Hepatocyte (in vitro differentiated cells): ENCODE measurements at regions not wholly inside any gene's neighbourhood (a gene's known extent, or its start where the extent isn't known, plus 50 kb on each side); places are given as distances from the start of the nearest gene placed in this dataset.

Experiments used
- DNase-seq: peaks from one replicate; pipeline ENCODE4 v3.0.0-alpha.2; 2016; ENCODE audit warnings: low spot score
- H2AFZ ChIP-seq: fragments of 200-600 bp; sonication (generic); 2 replicates; pipeline ENCODE4 v1.6.0; 2016; ENCODE audit warnings: antibody characterized with exemption, mild to moderate bottlenecking
- H3K27ac ChIP-seq: fragments of 200-600 bp; sonication (generic); 2 replicates; pipeline ENCODE4 v1.5.1; 2016; ENCODE audit warnings: mild to moderate bottlenecking
- H3K27me3 ChIP-seq: fragments of 200-600 bp; sonication (generic); 2 replicates; pipeline ENCODE4 v1.6.1; 2016
- H3K36me3 ChIP-seq: fragments of 200-600 bp; sonication (generic); replicated peaks from 2 replicates; pipeline ENCODE4 v1.5.1; 2016; ENCODE audit warnings: low read depth; ENCODE audit not compliant: insufficient read depth
- H3K4me1 ChIP-seq: fragments of 200-600 bp; sonication (generic); 2 replicates; pipeline ENCODE4 v1.5.1; 2016; ENCODE audit warnings: mild to moderate bottlenecking, moderate library complexity; ENCODE audit not compliant: insufficient read depth
- H3K4me2 ChIP-seq: fragments of 200-600 bp; sonication (generic); 2 replicates; pipeline ENCODE4 v1.6.0; 2016
- H3K4me3 ChIP-seq: fragments of 200-600 bp; sonication (generic); 2 replicates; pipeline ENCODE4 v1.5.1; 2016; ENCODE audit warnings: mild to moderate bottlenecking
- H3K79me2 ChIP-seq: fragments of 200-600 bp; sonication (generic); 2 replicates; pipeline ENCODE4 v1.6.0; 2017; ENCODE audit warnings: mild to moderate bottlenecking
- H3K9me2 ChIP-seq: fragments of 200-600 bp; sonication (generic); replicated peaks from 2 replicates; pipeline ENCODE4 v1.6.0; 2017; ENCODE audit warnings: mild to moderate bottlenecking; ENCODE audit not compliant: insufficient read depth
- H3K9me3 ChIP-seq: fragments of 200-600 bp; sonication (generic); 2 replicates; pipeline ENCODE4 v1.5.1; 2016; ENCODE audit warnings: low read depth, mild to moderate bottlenecking
- H4K20me1 ChIP-seq: fragments of 200-600 bp; sonication (generic); 2 replicates; pipeline ENCODE4 v1.6.0; 2016; ENCODE audit warnings: mild to moderate bottlenecking; ENCODE audit not compliant: insufficient read depth, poor library complexity, severe bottlenecking
- EZH2 ChIP-seq: fragments of 200-600 bp; sonication (generic); IDR thresholded peaks from 2 replicates; pipeline ENCODE4 v1.6.1; 2016; ENCODE audit warnings: antibody characterized with exemption, mild to moderate bottlenecking, borderline replicate concordance
- EZH2phosphoT487 ChIP-seq: fragments of 200-600 bp; sonication (generic); IDR thresholded peaks from one replicate; pipeline ENCODE4 v1.6.1; 2018; ENCODE audit warnings: antibody characterized with exemption, mild to moderate bottlenecking, low read depth, moderate library complexity; ENCODE audit not compliant: unreplicated experiment, severe bottlenecking
- WGBS: methylation state at CpG from one replicate; pipeline ENCODE4 v1.1.6; 2016; ENCODE audit warnings: low lambda C conversion rate; ENCODE audit errors: missing lambda C conversion rate; 5-methylcytosine and 5-hydroxymethylcytosine counted together
- TF ChIP-seq, protein P1 (sequence below): fragments of 200-600 bp; sonication (generic); IDR thresholded peaks from 2 replicates; pipeline ENCODE4 v1.5.1; 2016; ENCODE audit warnings: antibody characterized with exemption, mild to moderate bottlenecking; ENCODE audit not compliant: poor library complexity

DNA sequence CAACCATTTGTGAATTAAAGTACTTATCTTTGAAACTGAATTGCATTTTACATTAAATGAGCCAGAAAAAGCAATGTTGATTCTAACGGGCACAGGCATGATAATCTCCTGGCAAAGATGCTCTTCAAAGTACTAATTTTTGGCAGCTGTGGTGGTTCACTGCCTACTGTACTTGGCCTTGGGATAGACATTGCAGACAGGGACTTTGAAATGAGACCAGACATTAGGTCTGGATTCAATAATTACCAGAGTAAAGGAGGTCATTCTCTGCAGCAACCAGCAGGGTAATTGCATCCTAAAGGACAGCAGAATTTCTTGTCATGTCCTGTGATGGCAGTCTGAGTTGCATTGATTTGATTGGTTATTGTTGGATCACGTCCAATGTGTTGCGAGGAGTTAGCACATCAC is 986.5 kb downstream of the TDRD15 start:
- Histone ChIP-seq H3K36me3 (no peaks in the 10 kb centered on the region), H3K27me3 (no peaks in the 10 kb centered on the region), H3K9me3 (no peaks in the 10 kb centered on the region), H4K20me1 (no peaks in the 10 kb centered on the region), H3K9me2 (no peaks in the 10 kb centered on the region), H3K4me1 (no peaks in the 10 kb centered on the region), H3K27ac (no peak overlapping the region), H2AFZ (no peak overlapping the region), H3K4me2 (no peak overlapping the region), H3K4me3 (no peak overlapping the region), H3K79me2 (no peaks in the 10 kb centered on the region)
- no peak for DNase-seq
- TF ChIP-seq, protein P1, sequence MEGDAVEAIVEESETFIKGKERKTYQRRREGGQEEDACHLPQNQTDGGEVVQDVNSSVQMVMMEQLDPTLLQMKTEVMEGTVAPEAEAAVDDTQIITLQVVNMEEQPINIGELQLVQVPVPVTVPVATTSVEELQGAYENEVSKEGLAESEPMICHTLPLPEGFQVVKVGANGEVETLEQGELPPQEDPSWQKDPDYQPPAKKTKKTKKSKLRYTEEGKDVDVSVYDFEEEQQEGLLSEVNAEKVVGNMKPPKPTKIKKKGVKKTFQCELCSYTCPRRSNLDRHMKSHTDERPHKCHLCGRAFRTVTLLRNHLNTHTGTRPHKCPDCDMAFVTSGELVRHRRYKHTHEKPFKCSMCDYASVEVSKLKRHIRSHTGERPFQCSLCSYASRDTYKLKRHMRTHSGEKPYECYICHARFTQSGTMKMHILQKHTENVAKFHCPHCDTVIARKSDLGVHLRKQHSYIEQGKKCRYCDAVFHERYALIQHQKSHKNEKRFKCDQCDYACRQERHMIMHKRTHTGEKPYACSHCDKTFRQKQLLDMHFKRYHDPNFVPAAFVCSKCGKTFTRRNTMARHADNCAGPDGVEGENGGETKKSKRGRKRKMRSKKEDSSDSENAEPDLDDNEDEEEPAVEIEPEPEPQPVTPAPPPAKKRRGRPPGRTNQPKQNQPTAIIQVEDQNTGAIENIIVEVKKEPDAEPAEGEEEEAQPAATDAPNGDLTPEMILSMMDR: no peak
- TF ChIP-seq EZH2phosphoT487 (no peak), EZH2 (no peak)
- WGBS: 77% methylated on average over 3 of the region's 3 CpGs

- 77% methylated on average over 4 of the region's 4 CpGs for WGBS
- H4K20me1 ChIP-seq: no peaks in the 10 kb centered on the region
These were observed 1000.2 kb downstream of the TDRD15 start for GRCh38 chr2:22124003-22124402.

GRCh38 chr2:22126106-22126505 is 1002.3 kb downstream of the TDRD15 start:
- no peaks in the 10 kb centered on the region for H3K9me3 ChIP-seq
- H3K9me2 ChIP-seq: no peaks in the 10 kb centered on the region
- DNase-seq: no peak
- H3K36me3 ChIP-seq: no peaks in the 10 kb centered on the region
- TF ChIP-seq EZH2phosphoT487 (no peak), EZH2 (no peak)
- TF ChIP-seq, protein P1: no peak
- 90% methylated on average over 5 of the region's 5 CpGs for WGBS
- no peak overlapping the region for H3K4me2 ChIP-seq
- no peaks in the 10 kb centered on the region for H3K27me3 ChIP-seq
- no peak overlapping the region for H3K4me3 ChIP-seq
- H2AFZ ChIP-seq: no peak overlapping the region
- no peaks in the 10 kb centered on the region for H4K20me1 ChIP-seq
- no peak overlapping the region for H3K27ac ChIP-seq
- no peaks in the 10 kb centered on the region for H3K4me1 ChIP-seq
- no peaks in the 10 kb centered on the region for H3K79me2 ChIP-seq

More at GRCh38 chr2:22124003-22124402, 1000.2 kb downstream of the TDRD15 start:
- H3K27me3 ChIP-seq: no peaks in the 10 kb centered on the region
- H3K4me3 ChIP-seq: no peak overlapping the region
- H3K9me2 ChIP-seq: no peaks in the 10 kb centered on the region
- no peaks in the 10 kb centered on the region for H3K9me3 ChIP-seq
- no peak overlapping the region for H3K27ac ChIP-seq
- TF ChIP-seq EZH2: no peak
- TF ChIP-seq, protein P1: peak; percentile 13
- TF ChIP-seq EZH2phosphoT487: no peak
- no peak overlapping the region for H3K4me2 ChIP-seq
- no peaks in the 10 kb centered on the region for H3K79me2 ChIP-seq
- no peak for DNase-seq
- H3K4me1 ChIP-seq: no peaks in the 10 kb centered on the region
- H2AFZ ChIP-seq: no peak overlapping the region
- no peaks in the 10 kb centered on the region for H3K36me3 ChIP-seq

- Histone ChIP-seq H3K4me3 (no peak overlapping the region), H3K79me2 (no peaks in the 10 kb centered on the region), H3K27ac (no peak overlapping the region), H2AFZ (no peak overlapping the region), H3K9me2 (no peaks in the 10 kb centered on the region), H3K4me2 (no peak overlapping the region), H3K36me3 (no peaks in the 10 kb centered on the region), H3K27me3 (no peaks in the 10 kb centered on the region), H3K4me1 (no peaks in the 10 kb centered on the region), H4K20me1 (no peaks in the 10 kb centered on the region), H3K9me3 (no peaks in the 10 kb centered on the region)
- DNase-seq: no peak
- no peak for TF ChIP-seq EZH2
These were observed 1003.2 kb downstream of the TDRD15 start for GRCh38 chr2:22126978-22127377.
